GM23338 (cell line): ENCODE measurements at regions not wholly inside any gene's neighbourhood (a gene's known extent, or its start where the extent isn't known, plus 50 kb on each side); places are given as distances from the start of the nearest gene placed in this dataset.

Experiments
- ATAC-seq: fragments of 200-7000 bp; cut with Tn5 transposase; 3 replicates; pipeline ENCODE4 v1.9.1; 2020
- DNase-seq: peaks from one replicate; pipeline ENCODE4 v3.0.0-alpha.2; 2015; ENCODE audit warnings: low spot score
- H2AFZ ChIP-seq: fragments of 200-600 bp; sonication (generic); 2 replicates; pipeline ENCODE4 v1.8.0; 2016; ENCODE audit warnings: antibody characterized with exemption, mild to moderate bottlenecking, moderate library complexity
- H3F3A ChIP-seq: fragments of 200-600 bp; sonication (generic); replicated peaks from 2 replicates; pipeline ENCODE4 v1.8.0; 2017; ENCODE audit warnings: antibody characterized with exemption, mixed run types, low read depth
- H3K27ac ChIP-seq: fragments of 200-600 bp; sonication (generic); 2 replicates; pipeline ENCODE4 v1.6.1; 2016; ENCODE audit warnings: low read depth
- H3K27me3 ChIP-seq: fragments of 200-600 bp; sonication (generic); 2 replicates; pipeline ENCODE4 v1.8.0; 2016; ENCODE audit warnings: mild to moderate bottlenecking, mixed run types, moderate library complexity; ENCODE audit not compliant: insufficient read depth
- H3K36me3 ChIP-seq: fragments of 200-600 bp; sonication (generic); 2 replicates; pipeline ENCODE4 v1.8.0; 2016; ENCODE audit warnings: mild to moderate bottlenecking; ENCODE audit not compliant: insufficient read depth
- H3K4me1 ChIP-seq: fragments of 200-600 bp; sonication (generic); 2 replicates; pipeline ENCODE4 v1.8.0; 2016; ENCODE audit warnings: mild to moderate bottlenecking, moderate library complexity; ENCODE audit not compliant: insufficient read depth
- H3K4me2 ChIP-seq: fragments of 200-600 bp; sonication (generic); 2 replicates; pipeline ENCODE4 v1.7.1; 2017; ENCODE audit warnings: mixed run types
- H3K4me3 ChIP-seq: fragments of 200-600 bp; sonication (generic); 2 replicates; pipeline ENCODE4 v1.6.1; 2016; ENCODE audit warnings: mixed run types
- H3K79me2 ChIP-seq: fragments of 200-600 bp; sonication (generic); replicated peaks from 2 replicates; pipeline ENCODE4 v1.8.0; 2017; ENCODE audit warnings: mild to moderate bottlenecking; ENCODE audit not compliant: insufficient read depth
- H3K9me2 ChIP-seq: fragments of 200-600 bp; sonication (generic); 2 replicates; pipeline ENCODE4 v1.8.0; 2017; ENCODE audit not compliant: insufficient read depth
- H4K20me1 ChIP-seq: fragments of 200-600 bp; sonication (generic); replicated peaks from 2 replicates; pipeline ENCODE4 v1.8.0; 2017; ENCODE audit warnings: mild to moderate bottlenecking; ENCODE audit not compliant: insufficient read depth
- H3K27ac Mint-ChIP-seq: 2 replicates; pipeline ENCODE4 v1.8.0; 2020; ENCODE audit warnings: inconsistent platforms, mild to moderate bottlenecking, moderate library complexity, mixed read lengths
- H3K27me3 Mint-ChIP-seq: 3 replicates; pipeline ENCODE4 v1.8.0; 2022; ENCODE audit warnings: low read depth, mild to moderate bottlenecking, moderate library complexity, mixed read lengths, inconsistent platforms; ENCODE audit not compliant: insufficient read depth, poor library complexity
- H3K36me3 Mint-ChIP-seq: 3 replicates; pipeline ENCODE4 v1.8.0; 2021; ENCODE audit warnings: low read depth, mild to moderate bottlenecking, inconsistent platforms, moderate library complexity, mixed read lengths
- H3K4me1 Mint-ChIP-seq: 3 replicates; pipeline ENCODE4 v1.8.0; 2020; ENCODE audit warnings: mild to moderate bottlenecking, inconsistent platforms, mixed read lengths
- H3K4me3 Mint-ChIP-seq: 3 replicates; pipeline ENCODE4 v1.8.0; 2021; ENCODE audit warnings: moderate library complexity, mild to moderate bottlenecking, inconsistent platforms, mixed read lengths
- H3K9me3 Mint-ChIP-seq: 3 replicates; pipeline ENCODE4 v1.8.0; 2020; ENCODE audit warnings: moderate library complexity, mild to moderate bottlenecking, inconsistent platforms, mixed read lengths
- EZH2 ChIP-seq: fragments of 200-600 bp; sonication (generic); IDR thresholded peaks from one replicate; pipeline ENCODE4 v1.8.0; 2017; ENCODE audit warnings: antibody characterized with exemption, mild to moderate bottlenecking, low read depth; ENCODE audit not compliant: unreplicated experiment
- NANOG ChIP-seq: IDR thresholded peaks from 2 replicates; pipeline ENCODE4 v1.6.1; 2016; ENCODE audit warnings: antibody characterized with exemption, borderline replicate concordance
- ZNF462 ChIP-seq: fragments of 250-450 bp; sonication (Bioruptor Pico); IDR thresholded peaks from 2 replicates; pipeline ENCODE4 v1.5.0; 2020; ENCODE audit warnings: mild to moderate bottlenecking, moderate library complexity
- TF ChIP-seq, protein P1 (sequence below), 2 experiments: fragments of 200-600 bp in 1 of 2; sonication (generic) in 1 of 2; conservative IDR thresholded peaks; 2 replicates each; pipeline versions ENCODE4 v1.5.1 to v1.6.1; 2016 to 2017; ENCODE audit warnings: antibody characterized with exemption in 2 of 2, low read depth in 2 of 2, mild to moderate bottlenecking in 2 of 2, moderate library complexity in 1 of 2
- TF ChIP-seq, protein P2 (sequence below): IDR thresholded peaks from one replicate; pipeline ENCODE4 v1.6.1; 2018; ENCODE audit warnings: antibody characterized with exemption; ENCODE audit not compliant: unreplicated experiment

- no peaks in the 10 kb centered on the region for H3K36me3 Mint-ChIP-seq
- DNase-seq, result peak; percentile 88
- H3F3A ChIP-seq, result no peaks in the 10 kb centered on the region
- H3K9me3 Mint-ChIP-seq, result no peaks in the 10 kb centered on the region; the same call in 2 of the 3 replicates
- H2AFZ ChIP-seq, result no peak overlapping the region
- H3K4me3 Mint-ChIP-seq, result no peak overlapping the region
- no peak overlapping the region for H3K4me2 ChIP-seq
- peaks cover 7% of the 10 kb centered on the region; the same call in 1 of the 2 replicates for H3K4me1 ChIP-seq
- ATAC-seq, result peak; percentile 85
- H3K4me3 ChIP-seq, result no peak overlapping the region
- no peaks in the 10 kb centered on the region for H4K20me1 ChIP-seq
- no peaks in the 10 kb centered on the region for H3K27me3 ChIP-seq
- no peak overlapping the region for H3K27ac Mint-ChIP-seq
- H3K4me1 Mint-ChIP-seq, result peaks cover 17% of the 10 kb centered on the region; the same call in 2 of the 3 replicates
- H3K27ac ChIP-seq, result no peak overlapping the region
- TF ChIP-seq EZH2 (no peak), ZNF462 (CRISPR knock-in tag) (no peak), NANOG (no peak)
- TF ChIP-seq, protein P1, sequence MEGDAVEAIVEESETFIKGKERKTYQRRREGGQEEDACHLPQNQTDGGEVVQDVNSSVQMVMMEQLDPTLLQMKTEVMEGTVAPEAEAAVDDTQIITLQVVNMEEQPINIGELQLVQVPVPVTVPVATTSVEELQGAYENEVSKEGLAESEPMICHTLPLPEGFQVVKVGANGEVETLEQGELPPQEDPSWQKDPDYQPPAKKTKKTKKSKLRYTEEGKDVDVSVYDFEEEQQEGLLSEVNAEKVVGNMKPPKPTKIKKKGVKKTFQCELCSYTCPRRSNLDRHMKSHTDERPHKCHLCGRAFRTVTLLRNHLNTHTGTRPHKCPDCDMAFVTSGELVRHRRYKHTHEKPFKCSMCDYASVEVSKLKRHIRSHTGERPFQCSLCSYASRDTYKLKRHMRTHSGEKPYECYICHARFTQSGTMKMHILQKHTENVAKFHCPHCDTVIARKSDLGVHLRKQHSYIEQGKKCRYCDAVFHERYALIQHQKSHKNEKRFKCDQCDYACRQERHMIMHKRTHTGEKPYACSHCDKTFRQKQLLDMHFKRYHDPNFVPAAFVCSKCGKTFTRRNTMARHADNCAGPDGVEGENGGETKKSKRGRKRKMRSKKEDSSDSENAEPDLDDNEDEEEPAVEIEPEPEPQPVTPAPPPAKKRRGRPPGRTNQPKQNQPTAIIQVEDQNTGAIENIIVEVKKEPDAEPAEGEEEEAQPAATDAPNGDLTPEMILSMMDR (conservative IDR thresholded peaks at IDR 0.05; ENCODE audit: low read depth in 2 of 2), result peak; percentile 68 to 83
- TF ChIP-seq, protein P2, sequence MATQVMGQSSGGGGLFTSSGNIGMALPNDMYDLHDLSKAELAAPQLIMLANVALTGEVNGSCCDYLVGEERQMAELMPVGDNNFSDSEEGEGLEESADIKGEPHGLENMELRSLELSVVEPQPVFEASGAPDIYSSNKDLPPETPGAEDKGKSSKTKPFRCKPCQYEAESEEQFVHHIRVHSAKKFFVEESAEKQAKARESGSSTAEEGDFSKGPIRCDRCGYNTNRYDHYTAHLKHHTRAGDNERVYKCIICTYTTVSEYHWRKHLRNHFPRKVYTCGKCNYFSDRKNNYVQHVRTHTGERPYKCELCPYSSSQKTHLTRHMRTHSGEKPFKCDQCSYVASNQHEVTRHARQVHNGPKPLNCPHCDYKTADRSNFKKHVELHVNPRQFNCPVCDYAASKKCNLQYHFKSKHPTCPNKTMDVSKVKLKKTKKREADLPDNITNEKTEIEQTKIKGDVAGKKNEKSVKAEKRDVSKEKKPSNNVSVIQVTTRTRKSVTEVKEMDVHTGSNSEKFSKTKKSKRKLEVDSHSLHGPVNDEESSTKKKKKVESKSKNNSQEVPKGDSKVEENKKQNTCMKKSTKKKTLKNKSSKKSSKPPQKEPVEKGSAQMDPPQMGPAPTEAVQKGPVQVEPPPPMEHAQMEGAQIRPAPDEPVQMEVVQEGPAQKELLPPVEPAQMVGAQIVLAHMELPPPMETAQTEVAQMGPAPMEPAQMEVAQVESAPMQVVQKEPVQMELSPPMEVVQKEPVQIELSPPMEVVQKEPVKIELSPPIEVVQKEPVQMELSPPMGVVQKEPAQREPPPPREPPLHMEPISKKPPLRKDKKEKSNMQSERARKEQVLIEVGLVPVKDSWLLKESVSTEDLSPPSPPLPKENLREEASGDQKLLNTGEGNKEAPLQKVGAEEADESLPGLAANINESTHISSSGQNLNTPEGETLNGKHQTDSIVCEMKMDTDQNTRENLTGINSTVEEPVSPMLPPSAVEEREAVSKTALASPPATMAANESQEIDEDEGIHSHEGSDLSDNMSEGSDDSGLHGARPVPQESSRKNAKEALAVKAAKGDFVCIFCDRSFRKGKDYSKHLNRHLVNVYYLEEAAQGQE, result no peak
- no peaks in the 10 kb centered on the region for H3K79me2 ChIP-seq
- no peaks in the 10 kb centered on the region for H3K27me3 Mint-ChIP-seq
- peaks cover 8% of the 10 kb centered on the region; the same call in 1 of the 2 replicates for H3K9me2 ChIP-seq
- H3K36me3 ChIP-seq, result no peaks in the 10 kb centered on the region
These were observed 101.0 kb upstream of the GZMB start for GRCh38 chr14:24734917-24735500.
